T follicular helper cell (primary cell): ENCODE measurements at regions not wholly inside any gene's neighbourhood (a gene's known extent, or its start where the extent isn't known, plus 50 kb on each side); places are given as distances from the start of the nearest gene placed in this dataset.
A peak's percentile ranks its signal among the peaks of the same experiment; 100 is the strongest.

Experiments
- DNase-seq: peaks from one replicate; pipeline ENCODE4 v3.0.0-alpha.2; 2020; ENCODE audit warnings: low read depth

DNA sequence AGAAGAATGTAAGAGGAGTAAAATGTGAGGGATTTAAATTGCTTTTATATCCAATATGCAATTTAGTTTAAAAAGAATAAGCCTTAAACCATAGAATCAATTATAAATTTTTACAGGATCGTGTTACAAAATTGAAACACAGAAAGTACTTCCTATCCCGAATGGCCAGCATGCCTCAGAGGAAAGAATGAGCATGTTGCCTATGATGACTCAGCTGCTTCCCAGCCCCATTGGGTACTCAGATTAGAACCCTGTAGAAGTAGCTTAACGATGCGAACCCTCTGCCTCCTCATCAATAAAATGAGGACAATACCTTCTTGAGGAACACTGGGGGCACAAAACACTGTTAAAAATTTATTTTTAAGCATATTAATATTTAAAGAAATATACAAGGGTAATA is 113.4 kb upstream of the CDK1 start:
- DNase-seq = no peak

DNA sequence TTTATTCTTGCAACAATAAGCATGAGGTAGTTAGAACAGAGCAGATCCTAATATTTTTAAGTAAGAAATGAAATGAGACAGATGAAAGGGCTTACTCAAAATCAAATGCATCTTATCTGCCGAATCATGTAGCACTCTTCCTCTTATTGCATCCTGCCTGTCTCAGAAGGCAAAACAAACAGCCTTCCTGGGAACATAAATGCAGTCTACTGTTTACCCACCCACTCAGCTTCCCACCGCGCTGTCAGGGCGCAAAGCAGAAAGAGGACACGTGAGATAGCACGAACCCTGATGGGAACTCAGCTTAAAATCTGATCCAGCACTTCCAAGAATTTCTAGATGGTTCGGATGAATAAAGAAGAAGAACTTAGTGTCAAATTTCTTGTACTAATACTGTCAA is 114.4 kb upstream of the CDK1 start:
- DNase-seq = no peak

DNA sequence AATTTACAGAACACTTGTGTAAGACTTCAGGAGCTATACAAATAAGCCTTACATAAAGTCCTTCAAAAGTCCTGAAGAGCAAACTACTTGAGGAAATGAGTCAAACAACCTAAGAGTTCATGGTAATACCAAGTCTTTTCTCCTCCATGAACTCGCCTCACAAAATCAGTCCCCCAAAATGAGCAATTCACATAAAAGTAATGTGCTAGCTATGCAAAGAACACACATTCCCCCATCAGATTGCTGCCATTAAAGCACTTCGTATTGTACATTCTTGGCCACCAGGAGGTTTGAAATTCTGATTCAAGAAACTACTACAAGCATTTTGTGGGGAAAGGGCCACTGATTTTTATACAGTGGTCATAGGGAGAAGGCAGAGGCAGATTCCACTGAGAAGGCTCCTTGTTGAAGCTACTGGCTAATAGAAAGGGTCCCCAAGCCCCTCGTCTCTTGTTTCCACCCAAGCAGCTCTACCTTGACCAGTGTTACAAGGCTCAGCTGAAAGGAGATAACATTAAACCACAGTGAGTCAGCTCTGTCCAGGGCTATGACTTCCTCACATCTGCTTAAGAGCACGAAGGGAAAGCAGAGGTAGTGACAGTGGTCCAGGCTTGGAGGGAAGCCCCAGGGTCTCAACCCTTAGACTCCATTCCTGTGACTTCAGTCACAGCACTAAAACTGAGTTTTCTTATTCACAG is 115.2 kb upstream of the CDK1 start:
- DNase-seq = no peak

DNA sequence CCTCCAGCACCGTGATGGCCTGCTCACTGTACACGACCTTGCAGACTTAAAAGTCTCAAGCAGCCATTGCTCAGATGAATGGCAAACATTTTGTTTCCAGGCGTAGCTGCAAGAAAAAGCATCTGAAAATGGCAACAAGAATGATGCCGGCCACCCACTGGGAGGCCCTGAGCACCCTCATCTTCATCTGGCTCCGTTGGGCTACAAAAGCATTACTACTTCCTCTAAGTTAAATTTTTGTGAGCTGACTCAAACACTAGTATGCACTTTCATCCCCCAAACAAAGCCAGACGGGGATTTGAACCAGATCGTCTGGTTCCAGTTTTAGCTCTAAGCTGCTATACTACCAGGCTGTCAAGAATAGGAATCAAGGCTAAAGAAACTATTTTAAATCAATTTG is 116.6 kb upstream of the CDK1 start:
- DNase-seq = no peak

DNA sequence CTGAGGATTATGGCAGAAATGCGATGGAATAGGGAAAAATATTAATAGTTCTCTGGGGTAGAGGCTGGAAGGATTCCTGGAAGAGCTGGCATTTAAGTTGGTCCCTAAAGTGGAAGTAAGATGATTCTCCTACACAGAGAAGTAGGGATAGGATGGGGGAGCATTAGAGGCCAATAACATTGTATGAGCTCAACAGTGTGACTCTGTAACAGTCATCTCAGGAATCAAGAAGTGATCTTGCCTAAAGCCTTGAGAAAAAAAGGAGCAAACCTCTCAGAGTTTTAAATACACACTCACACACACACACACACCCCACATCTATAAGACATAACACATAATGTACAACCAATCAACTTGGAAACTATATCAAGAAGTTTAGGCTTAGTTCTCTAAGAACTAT is 117.7 kb upstream of the CDK1 start:
- no peak for DNase-seq

DNA sequence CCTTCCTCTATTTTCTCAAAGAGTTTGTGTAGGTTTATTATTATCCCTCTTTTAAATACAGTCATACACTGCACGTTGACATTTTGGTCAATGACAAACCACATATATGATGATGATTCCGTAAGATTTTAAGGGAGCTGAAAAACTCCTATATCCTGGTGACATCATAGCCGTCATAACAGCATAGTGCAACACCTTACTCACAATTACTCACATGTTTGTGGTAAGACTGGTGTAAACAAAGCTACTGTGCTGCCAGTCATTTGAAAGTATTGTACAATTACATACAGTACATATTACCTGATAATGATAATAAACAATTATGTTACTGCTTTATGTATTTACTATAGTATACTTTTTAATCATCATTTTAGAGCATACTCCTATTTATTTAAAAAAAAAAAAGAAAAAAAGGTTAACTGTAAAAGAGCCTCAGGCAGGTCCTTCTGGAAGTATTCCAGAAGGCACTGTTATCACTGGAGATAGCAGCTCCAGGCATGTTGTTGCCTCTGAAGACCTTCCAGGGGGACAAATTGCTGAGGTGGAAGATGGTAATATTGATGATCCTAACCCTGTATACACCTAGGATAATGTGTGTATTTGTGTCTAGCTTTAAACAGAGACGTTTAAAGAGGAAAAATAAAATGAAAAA is 123.3 kb upstream of the CDK1 start:
- no peak for DNase-seq

DNA sequence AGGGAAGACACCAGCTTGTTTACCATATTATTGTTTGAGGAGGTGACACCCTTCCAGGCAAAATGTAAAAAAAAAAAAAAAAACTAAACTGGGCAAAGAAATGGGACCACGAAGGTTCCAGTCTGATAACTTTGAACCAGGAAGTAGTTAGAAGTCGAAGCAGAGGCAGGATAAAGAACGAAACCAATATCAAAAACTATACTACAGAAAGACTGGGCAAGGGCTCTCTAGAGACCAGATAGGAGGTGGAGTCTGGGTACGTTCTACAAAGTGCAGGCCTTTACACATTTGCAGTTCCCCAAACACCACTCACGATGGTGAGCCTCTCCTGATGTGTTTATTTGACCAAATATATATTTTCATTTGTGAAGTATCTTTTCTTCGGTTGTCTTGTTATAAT is 125.7 kb upstream of the CDK1 start:
- no peak for DNase-seq

DNA sequence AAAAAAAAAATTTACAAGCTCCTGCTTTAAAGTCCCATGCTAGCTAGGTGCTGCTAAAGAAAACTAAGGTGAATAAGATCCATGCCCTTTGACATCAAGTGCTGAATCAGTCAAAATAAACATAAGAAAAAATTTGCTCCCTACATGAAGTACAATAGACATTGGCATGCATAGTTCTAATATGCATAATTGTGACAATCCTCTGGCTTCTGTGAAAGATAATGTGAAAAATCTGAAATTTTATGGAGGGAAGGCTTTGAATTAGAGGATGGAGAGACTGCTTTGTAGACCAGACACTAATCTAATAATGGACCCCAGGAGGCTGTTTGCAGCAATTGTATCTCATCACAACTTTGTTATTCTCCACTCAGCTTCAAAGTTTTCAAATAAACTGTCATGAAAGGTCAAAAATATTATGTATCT is 127.9 kb upstream of the CDK1 start:
- no peak for DNase-seq

DNA sequence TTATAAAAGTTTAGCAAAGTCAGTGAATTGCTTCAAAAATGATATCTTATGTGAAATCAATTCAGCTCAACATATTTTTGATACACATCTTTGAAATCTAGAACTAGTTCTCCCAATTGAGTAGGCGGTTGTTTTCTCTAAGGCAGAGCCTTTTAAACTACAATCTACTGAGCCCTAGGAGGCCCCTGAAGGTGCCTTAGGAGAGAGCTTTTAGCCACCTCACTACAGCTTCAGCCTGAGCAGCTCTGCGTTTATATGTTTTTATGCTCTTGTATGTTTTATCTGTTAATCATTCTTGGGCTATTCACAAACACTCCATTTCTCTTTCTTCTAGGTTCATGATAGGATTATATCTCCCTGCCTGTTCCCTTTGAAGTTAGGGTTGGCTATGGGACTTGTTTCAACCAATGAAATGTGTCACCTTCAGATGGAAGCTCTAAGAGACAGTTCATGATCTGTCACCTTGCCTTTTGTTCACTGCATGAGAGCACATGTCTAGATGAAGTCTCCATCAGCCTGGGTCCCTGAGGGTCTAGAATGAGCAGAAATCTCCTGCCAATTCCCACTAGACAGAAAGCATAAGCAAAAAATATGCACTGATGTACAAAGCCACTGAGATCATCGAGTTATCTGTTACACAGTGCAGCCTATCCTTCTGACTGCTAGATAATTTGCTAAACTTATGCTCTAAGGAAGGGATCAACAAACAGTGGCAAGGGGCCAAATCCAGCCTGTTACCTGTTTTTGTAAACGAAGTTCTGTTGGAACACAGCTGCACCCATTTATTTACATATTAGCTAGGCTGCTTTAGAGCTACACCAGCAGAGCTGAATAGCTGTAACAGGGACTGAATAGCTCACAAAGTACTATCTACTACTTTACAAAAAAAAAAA is 128.5 kb upstream of the CDK1 start:
- DNase-seq = no peak

DNA sequence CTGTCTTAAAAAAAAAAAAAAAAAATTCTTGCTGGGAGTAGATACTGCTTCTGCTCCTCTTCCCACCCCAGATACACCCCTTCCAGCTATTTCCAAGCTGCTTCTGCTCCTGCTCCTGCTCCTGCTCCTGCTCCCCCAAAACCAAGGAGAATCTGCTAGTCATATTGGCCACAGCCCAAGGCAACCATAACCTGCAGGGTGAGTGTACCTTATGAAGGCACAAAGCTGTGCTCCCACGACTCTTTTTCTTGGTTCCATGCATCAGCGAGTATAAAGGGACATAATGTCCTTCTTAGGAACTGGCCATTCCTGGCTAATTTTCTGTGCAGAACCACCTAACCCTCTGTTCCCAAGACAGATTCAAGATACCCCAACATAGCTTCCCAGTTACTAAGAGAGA is 129.5 kb upstream of the CDK1 start:
- no peak for DNase-seq

DNA sequence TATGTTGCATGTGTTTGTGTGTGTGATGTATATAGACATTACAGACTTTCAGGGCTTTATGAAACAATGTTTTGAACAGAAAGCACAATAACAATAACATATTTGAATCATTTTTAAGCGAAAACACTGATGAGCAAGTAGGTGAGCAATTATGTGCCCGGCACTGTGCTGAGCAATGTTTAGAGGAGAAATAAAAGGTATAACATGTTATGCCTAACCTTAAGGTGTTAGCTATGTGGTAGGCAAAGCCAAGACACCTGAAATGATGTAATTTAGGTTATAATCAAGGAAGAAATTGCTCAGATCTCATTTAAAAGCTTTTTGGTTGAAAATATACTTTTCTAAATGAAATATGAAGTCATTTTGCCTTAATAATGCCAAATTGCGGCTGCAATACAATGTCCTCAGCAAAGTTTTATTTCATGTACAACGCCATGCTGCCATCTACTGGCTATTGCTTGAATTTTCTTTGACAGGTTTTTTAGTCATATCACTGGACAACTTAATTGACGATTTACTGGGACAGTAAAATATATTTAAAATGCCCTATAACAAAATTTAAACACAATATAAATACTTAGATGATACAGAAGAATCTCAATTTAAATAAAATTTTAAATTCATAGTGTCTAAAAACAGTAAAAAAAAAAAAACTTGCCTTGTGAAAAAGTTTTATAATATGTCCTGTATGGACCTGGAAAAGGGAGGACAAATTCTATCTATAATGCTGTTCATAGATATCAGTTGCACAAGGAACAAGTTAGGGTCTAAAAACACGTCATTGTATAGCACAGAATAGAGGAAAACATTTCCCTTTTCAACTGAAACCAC is 131.1 kb upstream of the CDK1 start:
- peak; percentile 11 for DNase-seq

DNA sequence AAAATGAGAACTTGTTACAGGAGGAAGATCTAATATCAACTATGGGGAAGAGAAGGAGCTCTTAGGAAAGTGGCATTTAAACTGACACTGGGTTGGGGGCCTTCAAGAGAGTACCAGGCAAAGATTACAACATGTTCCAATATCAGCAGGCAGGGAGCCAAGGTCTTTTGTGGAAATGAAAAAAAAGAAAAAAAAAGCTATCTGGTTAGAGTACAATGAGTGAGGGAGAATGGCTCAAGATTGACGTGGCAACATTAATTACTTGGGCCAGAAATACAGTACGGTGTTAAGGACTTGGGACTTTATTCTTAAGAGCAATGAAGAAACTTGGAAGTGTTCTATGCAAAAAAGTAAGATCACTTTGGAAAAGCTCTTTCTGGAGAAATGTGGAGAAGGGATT is 132.3 kb upstream of the CDK1 start:
- DNase-seq = no peak

DNA sequence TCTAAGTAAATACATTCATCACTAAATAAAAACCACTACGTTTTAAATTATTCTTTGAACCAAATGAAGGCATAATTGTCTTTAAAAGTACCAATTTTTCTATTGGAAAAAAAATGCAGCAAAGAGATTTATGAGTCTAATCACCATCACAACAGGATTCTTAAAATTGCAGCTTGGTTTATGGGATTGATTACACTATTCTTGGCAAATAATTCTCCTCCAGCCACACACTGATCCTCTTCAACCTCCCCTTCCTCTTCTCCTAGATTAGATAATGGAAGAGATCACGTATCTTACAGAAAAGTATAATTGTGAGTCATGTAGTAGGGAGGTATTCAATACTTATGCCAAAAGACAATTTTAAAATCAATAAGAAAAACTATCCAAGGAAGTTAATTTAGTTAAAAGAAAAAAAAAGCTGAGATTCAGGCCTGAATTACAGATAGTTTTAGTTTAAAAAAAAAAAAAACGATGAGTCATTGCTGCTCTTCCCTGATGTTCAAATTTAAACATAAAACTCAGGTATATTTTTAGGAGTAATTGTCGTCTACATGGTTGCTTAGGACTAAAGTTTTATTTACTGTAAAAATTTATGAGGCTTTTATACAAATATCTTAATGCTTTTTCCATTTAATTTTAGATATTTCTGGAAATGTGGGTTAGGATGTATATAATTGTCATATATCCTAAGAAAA is 133.7 kb upstream of the CDK1 start:
- no peak for DNase-seq

DNA sequence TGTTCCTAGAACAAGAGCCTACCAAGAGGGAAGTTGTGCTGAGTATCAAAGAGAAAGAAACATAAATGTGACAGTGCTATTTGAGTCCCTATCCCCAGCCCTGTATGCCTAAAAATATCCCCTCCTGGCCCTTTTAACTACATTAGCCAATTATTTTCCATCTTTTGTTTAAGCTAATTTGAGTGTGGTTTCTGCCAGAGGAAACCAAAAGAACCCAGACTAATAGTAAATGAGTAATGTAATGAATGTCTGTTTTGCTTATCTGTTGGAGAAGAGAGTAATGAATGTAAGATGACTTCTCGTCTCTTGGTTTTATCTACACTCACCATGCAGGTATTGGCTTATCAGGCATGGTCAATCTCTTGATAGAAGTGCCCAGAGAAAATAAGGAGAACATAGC is 134.4 kb upstream of the CDK1 start:
- no peak for DNase-seq

DNA sequence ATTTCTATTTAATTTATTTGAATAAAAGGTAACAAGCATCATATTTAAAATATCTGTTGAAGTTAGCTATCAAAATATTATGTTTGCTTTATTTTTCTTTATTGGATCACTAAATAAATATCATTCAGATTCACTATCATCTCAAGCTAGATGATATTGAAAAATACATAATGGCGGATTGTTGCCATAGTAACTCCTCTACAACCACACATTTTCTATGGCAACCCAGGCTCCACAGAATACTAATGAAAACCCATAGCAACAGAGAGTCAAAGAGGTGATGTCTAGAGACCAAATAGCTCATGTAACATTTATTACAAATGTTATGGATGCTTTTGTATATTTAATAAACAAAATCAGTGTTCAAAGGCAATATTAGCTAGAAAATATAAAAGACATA is 148.9 kb upstream of the CDK1 start:
- no peak for DNase-seq

DNA sequence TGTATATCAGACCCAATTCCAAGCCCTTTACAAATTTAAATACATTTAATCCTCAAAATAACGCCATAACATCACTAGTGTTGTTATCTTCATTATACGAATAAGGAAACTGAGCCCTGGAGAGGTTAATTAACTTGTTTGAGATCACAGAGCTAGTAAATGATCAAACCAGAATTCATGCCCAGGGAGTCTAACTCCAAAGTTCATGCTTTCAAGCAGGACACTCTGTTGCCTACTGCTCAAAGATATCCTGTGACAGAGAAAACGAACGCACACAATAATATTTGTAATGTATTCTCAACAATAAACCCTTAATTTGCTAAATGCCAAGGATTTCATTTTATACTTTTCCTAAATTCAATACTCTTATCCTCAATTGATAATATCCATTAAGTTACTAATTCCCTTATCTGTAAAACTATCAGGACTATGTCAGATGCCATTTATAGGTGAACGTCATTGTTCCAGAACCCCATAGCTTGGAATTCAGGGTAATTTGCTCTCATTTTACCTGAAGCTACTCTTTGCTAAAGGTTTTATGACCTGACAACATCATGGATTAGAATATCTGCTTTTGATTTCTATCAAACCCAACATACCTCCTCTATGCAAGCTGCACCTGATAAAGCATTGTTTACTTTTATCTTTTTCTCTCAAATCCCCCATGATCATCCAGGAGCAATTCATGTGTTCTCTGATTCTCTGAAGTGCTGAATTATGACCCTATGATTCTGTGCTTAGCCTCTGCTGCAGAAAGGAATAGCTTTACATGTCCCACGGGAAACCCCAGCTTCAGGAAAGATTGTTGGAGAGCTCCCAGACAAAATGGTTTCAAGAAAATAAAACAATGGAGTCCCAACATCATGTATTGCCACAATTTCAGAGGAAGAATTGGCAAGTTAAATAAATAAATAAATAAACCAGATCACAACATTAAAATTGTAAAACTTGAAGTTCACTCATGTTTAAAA is 150.2 kb upstream of the CDK1 start:
- DNase-seq = no peak

DNA sequence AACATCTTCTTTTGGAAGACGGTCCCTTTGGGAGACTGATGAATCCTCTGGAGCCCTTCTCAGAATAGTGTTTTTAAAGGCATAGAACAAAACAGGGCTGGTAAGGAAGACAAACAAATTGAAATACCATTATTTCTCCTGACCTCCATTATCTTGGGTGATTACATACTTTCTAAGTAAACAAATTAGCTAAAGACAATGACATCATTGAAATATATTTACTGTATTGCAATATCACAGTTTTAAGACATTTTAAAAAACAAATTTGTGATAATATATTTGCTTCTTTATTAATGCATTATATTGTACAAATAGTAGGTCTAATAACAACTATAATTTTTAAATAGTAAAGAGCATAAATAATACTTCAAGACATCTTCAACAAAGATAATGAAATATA is 152.2 kb upstream of the CDK1 start:
- no peak for DNase-seq

DNA sequence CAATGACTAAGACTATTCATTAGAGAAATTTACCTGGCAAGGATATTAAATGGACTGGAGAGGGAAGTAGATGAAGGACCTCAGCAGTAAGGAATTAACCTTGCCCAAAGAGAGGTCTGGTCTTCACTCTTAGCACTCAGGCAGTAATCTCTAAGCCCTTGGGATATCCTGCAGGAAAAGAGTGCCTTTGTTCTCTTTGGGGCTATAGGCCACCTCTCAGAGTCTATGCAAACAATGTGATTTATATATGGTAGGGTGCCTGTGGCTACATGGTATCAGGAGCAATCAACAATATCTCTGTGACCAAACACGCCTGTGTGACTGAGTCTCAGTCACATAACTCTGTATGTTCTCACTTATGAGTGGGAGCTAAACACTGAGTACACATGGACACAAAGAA is 154.7 kb upstream of the CDK1 start:
- DNase-seq = no peak

DNA sequence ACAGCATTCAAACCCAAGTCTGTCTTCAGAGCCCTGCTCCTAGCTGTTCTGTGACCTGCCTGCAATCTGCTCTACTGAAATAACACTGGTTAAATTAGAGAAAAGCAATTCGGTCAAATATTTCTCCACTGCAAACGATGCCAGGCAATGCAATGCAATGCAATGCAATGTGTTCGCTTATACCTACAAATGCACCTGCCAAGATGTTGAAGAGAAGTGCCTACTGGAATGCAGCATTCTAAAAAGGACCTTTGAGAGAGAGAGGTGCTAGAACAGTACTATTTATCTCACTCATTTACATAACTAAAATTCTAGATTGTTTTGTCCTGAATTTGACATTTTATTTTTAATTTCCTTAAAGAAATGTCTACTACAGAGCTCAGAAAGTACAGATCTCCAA is 157.3 kb upstream of the CDK1 start:
- DNase-seq = no peak

DNA sequence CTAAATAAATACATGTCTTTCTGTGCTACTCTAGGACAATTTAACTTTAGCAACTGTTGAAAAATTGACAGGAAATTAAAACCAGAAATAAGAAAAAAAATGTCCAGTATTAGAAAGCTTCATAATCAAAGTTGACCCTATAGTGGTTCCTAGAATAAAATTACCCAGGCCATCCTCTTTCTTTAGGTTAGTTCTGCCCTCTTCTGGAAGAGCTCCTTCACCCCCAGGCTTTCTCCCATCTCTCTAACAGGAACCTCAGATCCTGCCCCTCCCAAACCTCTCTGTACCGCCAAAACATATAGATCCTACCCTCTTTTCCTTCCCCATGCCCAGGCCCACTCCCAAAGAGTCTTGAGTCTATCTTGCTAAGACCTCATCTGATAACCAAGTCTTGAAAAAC is 159.4 kb upstream of the CDK1 start:
- DNase-seq = no peak
